Fibroblast of villous mesenchyme (primary cell): ENCODE measurements at regions not wholly inside any gene's neighbourhood (a gene's known extent, or its start where the extent isn't known, plus 50 kb on each side); places are given as distances from the start of the nearest gene placed in this dataset.
"Not testable (repeated sequence)": the region's sequence is repeated elsewhere in the genome, so short reads cannot be mapped to it uniquely, and the experiment has no call there.

Source experiments
- DNase-seq: peaks from one replicate; pipeline ENCODE4 v3.0.0-alpha.2; 2010; ENCODE audit warnings: low read depth
- H3K4me3 ChIP-seq: 2 replicates; pipeline ENCODE4 v1.5.1; 2011; ENCODE audit warnings: low read depth, mild to moderate bottlenecking, low read length
- TF ChIP-seq, protein P1 (sequence below): IDR thresholded peaks from 2 replicates; pipeline ENCODE4 v1.5.1; 2012; ENCODE audit warnings: low read depth, mild to moderate bottlenecking, low read length; ENCODE audit not compliant: insufficient read depth

DNA sequence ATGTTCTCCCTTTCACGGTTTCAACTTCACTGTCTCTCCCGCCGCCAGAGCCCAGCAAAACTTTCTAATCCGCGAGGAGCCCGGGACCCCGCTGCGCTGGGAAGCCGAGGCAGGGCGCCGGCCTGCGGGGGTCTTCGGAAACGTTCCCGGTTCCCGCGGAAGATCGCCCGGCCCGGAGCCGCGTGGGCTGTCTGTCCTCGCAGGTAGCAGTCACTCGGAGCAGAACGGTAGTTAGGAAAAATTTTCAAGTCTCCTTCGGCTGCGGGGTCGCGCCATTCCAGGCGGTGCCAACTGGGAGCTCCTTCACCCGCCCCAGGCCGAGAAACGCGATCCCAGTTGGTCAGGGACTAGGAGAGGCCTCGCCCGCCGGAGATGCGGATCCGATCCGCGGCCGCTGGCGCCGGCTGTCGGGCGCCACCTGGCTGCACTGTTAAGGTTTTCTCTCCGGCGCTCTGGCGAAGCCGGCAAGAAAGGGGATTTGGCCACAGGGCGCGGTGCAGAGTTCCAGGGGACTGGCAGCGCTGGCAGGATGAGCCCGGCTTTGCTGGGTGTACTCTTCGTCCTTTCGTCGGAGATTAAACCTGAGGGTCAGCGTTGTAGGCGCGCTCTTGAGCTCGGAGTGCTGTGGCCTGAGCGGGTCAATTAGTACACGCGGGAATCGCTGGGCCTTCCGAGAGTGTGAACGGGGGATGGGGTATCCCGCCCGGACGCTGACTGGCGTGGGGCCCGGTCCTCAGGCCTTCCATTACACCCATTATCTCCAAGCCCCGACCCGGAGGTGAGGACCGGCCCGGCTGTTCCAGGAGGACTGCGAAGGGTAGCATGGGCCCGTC, 135.4 kb downstream of the KCNJ12 start:
- TF ChIP-seq, protein P1, sequence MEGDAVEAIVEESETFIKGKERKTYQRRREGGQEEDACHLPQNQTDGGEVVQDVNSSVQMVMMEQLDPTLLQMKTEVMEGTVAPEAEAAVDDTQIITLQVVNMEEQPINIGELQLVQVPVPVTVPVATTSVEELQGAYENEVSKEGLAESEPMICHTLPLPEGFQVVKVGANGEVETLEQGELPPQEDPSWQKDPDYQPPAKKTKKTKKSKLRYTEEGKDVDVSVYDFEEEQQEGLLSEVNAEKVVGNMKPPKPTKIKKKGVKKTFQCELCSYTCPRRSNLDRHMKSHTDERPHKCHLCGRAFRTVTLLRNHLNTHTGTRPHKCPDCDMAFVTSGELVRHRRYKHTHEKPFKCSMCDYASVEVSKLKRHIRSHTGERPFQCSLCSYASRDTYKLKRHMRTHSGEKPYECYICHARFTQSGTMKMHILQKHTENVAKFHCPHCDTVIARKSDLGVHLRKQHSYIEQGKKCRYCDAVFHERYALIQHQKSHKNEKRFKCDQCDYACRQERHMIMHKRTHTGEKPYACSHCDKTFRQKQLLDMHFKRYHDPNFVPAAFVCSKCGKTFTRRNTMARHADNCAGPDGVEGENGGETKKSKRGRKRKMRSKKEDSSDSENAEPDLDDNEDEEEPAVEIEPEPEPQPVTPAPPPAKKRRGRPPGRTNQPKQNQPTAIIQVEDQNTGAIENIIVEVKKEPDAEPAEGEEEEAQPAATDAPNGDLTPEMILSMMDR: peak; percentile 77

DNA sequence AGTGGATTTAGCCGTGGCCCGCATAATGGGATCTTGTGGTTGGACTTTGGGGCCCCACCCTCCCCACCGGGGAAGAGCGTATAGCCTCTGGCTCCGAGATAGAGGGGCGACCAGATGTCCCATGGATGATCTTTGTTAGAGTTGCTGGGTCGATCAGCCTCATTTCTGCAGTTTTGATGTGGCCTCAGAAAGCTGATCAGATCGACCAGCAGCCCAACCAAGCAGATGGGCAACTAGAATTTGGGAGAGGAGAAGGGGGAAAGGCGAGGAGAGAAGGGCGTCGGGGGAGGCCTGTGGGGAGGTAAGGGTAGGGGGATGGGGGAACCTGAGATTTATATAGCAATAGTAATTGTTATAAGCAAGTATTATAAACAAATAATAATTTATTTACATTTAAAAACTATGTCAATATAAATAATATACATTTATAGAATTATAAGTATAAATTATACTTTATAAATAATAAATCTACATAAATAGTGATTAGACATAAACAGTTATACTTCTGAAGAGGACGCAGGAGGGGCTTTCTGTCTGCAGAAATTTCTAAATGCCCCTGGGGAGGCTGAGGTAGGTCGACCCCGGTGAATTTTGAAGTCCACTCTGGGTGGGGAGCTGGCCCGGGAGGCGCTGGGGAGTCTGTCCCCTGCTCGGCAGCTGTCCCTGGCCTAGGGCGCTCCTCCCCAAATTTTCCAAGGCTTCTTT, 136.3 kb downstream of the KCNJ12 start:
- TF ChIP-seq, protein P1: no peak
- no peak for DNase-seq

More for the DNA sequence above, 135.4 kb downstream of the KCNJ12 start:
- peak; percentile 78 for DNase-seq
- H3K4me3 ChIP-seq: peak overlapping the region; percentile 62

DNA sequence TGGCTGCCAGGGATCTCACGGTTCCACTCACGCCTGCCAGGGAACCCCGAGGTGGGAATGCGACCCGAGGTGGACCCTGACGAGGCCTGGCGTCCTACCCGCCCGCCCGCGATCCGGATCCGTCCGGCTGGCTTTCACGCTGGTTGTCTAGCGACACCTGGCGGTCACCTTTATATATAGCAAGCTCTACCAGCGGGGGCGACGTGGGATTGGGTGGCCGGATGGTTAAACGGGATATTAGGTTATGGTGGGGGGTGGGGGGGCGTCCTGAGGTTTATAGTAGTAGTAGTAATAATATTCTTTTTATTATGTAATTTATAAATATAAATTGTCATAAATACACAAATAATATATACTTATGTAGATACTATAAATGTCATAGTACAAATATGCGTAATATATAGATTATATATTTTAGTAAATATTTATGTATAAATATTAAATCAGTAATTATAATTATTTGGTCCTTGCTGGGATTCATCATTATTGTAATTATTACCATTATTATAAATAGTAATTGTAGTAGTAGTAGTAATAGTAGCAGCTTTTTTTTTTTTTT, 136.9 kb downstream of the KCNJ12 start:
- TF ChIP-seq, protein P1: peak; percentile 74
- peak; percentile 71 for DNase-seq
- no peak overlapping the region for H3K4me3 ChIP-seq

More for the DNA sequence above, 136.3 kb downstream of the KCNJ12 start:
- no peak overlapping the region for H3K4me3 ChIP-seq

DNA sequence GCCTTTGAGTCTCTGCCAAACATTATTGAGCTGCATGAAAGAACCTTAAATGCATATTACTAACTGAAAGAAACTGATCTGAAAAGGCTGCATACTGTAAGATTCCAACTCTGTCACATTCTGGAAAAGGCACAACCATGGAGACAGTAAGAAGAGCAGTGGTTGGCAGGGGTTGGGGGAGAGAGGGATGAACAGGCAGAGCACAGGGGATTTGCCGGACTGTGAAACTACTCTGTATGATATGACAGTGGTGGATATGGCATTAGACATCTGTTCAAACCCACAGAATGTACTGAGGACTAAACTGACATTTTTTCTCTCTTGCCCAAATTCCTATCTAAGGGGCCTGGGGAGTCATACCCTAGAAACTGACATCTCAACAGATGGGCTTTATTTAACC, 138.4 kb downstream of the KCNJ12 start:
- H3K4me3 ChIP-seq, DNase-seq: not testable (repeated sequence)

DNA sequence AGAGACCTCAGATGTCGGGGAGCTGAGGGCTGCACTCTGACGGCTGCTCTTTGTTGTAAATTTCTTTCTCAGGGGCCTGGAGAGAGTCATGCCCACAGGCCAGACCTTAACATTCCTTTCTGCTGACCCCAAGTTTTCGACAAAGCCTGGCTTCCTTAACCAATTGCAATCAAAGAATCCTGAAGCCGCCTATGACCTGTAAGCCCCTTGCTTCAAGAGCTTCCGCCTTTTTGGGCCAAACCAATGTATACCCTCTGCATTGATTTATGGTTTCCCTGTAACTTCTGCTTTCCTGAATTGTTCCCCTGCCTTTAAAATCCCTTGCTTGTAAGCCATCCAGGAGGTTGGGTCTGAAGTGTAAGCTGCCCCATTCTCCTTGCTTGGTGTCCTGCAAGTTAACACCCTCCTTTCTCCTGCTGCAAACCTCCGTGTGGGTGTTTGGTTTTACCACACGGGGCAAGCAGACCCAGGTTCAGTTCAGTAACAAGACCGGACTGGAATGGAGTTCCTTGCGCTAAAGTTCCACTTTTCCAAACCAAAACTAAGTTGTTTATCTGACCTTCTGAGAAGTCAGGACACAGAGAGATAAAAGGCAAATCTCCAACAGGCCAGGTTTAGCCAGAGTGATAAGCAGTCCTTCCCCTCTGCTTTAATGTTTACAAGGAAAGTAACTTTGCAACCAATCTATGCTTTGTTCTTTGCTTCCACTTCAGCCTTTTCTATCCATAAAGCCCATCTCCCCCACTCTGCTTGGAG, 141.6 kb downstream of the KCNJ12 start:
- DNase-seq: peak; percentile 20
- TF ChIP-seq, protein P1: no peak
- no peak overlapping the region for H3K4me3 ChIP-seq

DNA sequence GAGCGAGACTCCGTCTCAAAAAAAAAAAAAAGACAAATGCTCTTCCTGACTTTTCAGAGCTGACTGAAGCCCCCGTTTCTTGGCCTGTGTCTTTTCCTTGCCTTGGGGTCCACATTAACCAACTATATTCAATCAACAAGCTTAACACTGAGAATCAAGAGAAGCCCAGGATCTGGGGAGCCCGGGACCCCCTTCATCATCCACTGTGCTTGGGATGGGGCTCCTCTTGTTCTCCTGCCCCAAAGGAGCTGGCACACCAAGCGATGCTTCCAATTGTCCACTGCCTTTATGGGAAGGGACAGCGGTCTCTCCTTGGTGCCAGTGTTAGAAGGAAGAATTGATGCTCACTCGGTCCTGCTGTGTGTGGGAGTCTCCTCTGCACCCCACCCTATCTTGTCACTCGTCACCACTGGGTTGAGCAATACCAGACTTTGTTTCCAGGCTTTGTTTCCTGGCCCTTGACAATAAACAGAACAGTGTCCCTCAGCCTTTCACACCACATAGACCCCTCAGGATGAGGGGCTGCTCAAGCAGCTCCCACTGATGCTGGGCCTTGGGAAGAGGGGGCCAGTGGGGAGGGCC, 146.7 kb downstream of the KCNJ12 start:
- DNase-seq: peak; percentile 48
- H3K4me3 ChIP-seq: no peak overlapping the region
- TF ChIP-seq, protein P1: no peak
